Tibial artery (tissue), 4 donors: ENCODE measurements at regions not wholly inside any gene's neighbourhood (a gene's known extent, or its start where the extent isn't known, plus 50 kb on each side); places are given as distances from the start of the nearest gene placed in this dataset.
"Not testable (repeated sequence)": the region's sequence is repeated elsewhere in the genome, so short reads cannot be mapped to it uniquely, and the experiment has no call there.

Experiments used
- DNase-seq, 2 donors: peaks; one replicate each; pipeline ENCODE4 v3.0.0-alpha.2; 2019
- H3K27ac ChIP-seq, 2 donors: fragments of 200-600 bp; sonication (generic) in 1 of 2; 1 replicate in 1 of 2; 2 replicates in 1 of 2; pipeline ENCODE4 v1.5.1; 2018 to 2019; ENCODE audit warnings: mild to moderate bottlenecking in 1 of 2
- H3K27me3 ChIP-seq, 2 donors: fragments of 200-600 bp; sonication (generic) in 1 of 2; one replicate each; pipeline versions ENCODE4 v1.5.1 to v1.6.0; 2016 to 2019
- H3K36me3 ChIP-seq, 3 donors: fragments of 200-600 bp; sonication (generic) in 2 of 3; one replicate each; pipeline ENCODE4 v1.5.1; 2016 to 2019; ENCODE audit warnings: mild to moderate bottlenecking in 2 of 3
- H3K4me1 ChIP-seq, 4 donors: fragments of 200-600 bp; sonication (generic) in 2 of 4; 1 replicate in 3 of 4; 2 replicates in 1 of 4; pipeline ENCODE4 v1.5.1; 2016 to 2019
- H3K4me3 ChIP-seq, 2 donors: fragments of 200-600 bp; sonication (generic) in 1 of 2; 1 replicate in 1 of 2; 2 replicates in 1 of 2; pipeline ENCODE4 v1.5.1; 2018 to 2019; ENCODE audit warnings: mild to moderate bottlenecking in 2 of 2
- H3K9me3 ChIP-seq, 3 donors: fragments of 200-600 bp; sonication (generic) in 1 of 3; one replicate each; pipeline ENCODE4 v1.5.1; 2016 to 2019
- CTCF ChIP-seq, 2 experiments: fragments of 200-600 bp in 1 of 2; fragments of 450-650 bp in 1 of 2; IDR thresholded peaks; one replicate each; pipeline ENCODE4 v1.5.1; 2017 to 2019; ENCODE audit warnings: antibody characterized with exemption in 2 of 2, mild to moderate bottlenecking in 1 of 2, moderate library complexity in 1 of 2
- intact Hi-C: fragments of 100-400 bp; cut with DNase I; formaldehyde crosslinking; loops from one replicate; pipeline ENCODE4 v1.15.0; 2023; ENCODE audit warnings: low total_unique reads

- DNase-seq = no peak
- H3K4me3 ChIP-seq = no peak overlapping the region
- TF ChIP-seq CTCF (IDR thresholded peaks at IDR 0.05) = no peak
- intact Hi-C loops = no loop called here
- peaks cover 0 to 14% (median 9%) of the 10 kb centered on the region in 3 donors for H3K36me3 ChIP-seq
- H3K9me3 ChIP-seq = no peaks in the 10 kb centered on the region
- H3K27ac ChIP-seq = peak overlapping the region; percentile 59 to 66
- H3K27me3 ChIP-seq = no peaks in the 10 kb centered on the region
- H3K4me1 ChIP-seq = peaks cover 5 to 21% (median 10%) of the 10 kb centered on the region in 4 donors
Measured at GRCh38 chr20:19876828-19877460, 118.9 kb downstream of the RIN2 start.

GRCh38 chr20:19879874-19880255 lies 121.8 kb downstream of the RIN2 start:
- H3K9me3 ChIP-seq, DNase-seq, H3K27ac ChIP-seq, H3K4me3 ChIP-seq, H3K27me3 ChIP-seq, H3K36me3 ChIP-seq, intact Hi-C loops: not testable (repeated sequence)
- peaks cover 5 to 21% (median 10%) of the 10 kb centered on the region in 4 donors for H3K4me1 ChIP-seq

DNA sequence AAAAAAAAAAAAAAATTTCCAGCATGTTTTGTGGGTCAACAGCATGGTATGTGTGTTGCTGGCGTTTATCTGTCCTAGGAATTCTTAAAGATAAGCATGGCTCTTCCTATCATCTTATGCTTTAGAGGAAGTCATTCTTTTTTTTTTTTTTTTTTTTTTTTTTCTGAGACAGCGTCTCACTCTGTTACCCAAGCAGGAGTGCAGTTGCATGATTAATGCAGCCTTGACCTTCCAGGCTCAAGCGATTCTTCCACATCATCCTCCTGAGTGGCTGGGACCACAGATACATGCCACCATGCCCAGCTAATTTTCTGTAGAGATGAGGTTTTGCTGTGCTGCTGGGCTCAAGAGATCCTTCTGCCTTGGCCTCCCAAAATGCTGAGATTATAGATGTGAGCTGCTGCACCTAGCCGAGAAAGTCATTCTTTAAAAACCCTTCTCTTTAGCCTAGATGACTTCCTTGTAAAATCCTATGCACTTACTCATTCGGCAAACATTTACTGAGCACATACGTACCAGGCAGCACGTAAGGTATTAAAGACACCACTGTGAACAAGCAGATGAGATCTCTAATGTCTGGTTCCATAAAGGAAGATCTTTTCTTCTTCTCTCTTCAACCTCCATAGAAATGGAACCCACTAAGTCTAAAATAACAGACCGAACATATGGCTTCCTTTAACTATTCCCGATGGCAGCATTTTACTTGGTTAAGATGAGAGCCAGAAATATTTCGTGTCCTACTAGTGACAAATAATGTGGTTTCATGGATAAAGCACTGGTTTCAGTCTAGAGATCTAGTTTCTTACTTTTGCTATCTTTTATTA lies 122.4 kb downstream of the RIN2 start:
- Histone ChIP-seq H3K27ac (no peak overlapping the region), H3K4me1 (peaks cover 4 to 22% (median 8%) of the 10 kb centered on the region in 4 donors), H3K36me3 (no peaks in the 10 kb centered on the region), H3K27me3 (no peaks in the 10 kb centered on the region), H3K9me3 (no peaks in the 10 kb centered on the region), H3K4me3 (no peak overlapping the region)
- no peak for TF ChIP-seq CTCF (IDR thresholded peaks at IDR 0.05)
- intact Hi-C loops = no loop called here
- DNase-seq = no peak

DNA sequence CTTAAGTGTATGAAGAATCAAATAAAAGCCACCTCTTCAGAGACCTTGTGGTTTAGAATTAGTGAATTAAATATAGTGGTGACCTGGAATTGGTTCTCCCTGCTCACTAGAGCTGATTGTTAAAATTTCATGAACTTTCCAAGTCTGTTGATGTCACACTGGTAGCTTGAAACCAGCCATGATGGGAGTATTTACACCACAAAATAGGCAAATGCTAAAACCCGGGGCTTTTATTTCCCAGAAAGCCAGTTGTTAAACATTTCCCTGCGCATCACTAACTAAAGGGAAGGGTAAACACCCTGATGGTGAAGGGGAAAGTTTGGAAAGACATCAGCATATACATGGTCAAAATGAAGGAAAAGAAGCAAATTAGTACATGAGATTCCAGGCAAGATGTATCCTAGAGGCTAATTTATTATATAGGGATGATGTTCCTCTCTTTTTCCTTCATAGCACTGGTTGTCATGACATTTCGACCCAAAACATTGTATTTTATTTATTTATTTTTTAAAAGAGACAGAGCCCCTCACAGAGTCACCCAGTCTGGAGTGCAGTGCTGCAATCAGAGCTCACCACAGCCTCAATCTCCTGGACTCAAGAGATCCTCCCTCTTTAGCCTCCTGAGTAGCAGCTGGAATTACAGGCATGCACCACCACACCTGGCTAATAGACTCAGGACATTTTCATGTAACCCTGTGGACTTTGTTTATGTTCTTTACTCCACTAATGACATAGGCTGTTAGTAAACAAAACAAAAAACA lies 123.2 kb downstream of the RIN2 start:
- Histone ChIP-seq H3K27me3 (no peaks in the 10 kb centered on the region), H3K9me3 (no peaks in the 10 kb centered on the region), H3K27ac (no peak overlapping the region), H3K4me3 (no peak overlapping the region), H3K4me1 (peaks cover 5 to 22% (median 10%) of the 10 kb centered on the region in 4 donors), H3K36me3 (no peaks in the 10 kb centered on the region)
- TF ChIP-seq CTCF (IDR thresholded peaks at IDR 0.05) = no peak
- intact Hi-C loops = no loop called here
- DNase-seq = no peak

DNA sequence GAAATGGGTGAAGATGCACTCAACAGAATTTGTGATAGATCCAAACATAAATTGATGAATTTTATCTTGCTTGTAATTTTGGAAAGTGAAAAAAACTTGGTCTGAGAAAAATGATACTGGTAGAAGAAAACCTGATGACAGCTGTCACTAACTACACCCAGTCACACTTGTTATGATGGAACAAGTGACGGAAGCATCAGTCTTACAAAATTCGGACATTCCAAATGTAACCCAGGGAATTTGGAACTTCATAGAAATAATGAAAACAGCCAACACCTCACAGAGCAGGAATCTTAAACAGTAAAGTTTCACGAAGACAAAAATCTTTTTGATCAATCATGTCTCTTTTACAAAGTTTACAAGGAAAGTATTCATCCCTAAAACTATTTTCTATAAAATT lies 123.9 kb downstream of the RIN2 start:
- no peaks in the 10 kb centered on the region for H3K36me3 ChIP-seq
- H3K27ac ChIP-seq = no peak overlapping the region
- no peak for TF ChIP-seq CTCF (IDR thresholded peaks at IDR 0.05)
- peaks cover 5 to 23% (median 13%) of the 10 kb centered on the region in 4 donors for H3K4me1 ChIP-seq
- intact Hi-C loops = no loop called here
- no peaks in the 10 kb centered on the region for H3K9me3 ChIP-seq
- no peak for DNase-seq
- no peak overlapping the region for H3K4me3 ChIP-seq
- H3K27me3 ChIP-seq = no peaks in the 10 kb centered on the region

DNA sequence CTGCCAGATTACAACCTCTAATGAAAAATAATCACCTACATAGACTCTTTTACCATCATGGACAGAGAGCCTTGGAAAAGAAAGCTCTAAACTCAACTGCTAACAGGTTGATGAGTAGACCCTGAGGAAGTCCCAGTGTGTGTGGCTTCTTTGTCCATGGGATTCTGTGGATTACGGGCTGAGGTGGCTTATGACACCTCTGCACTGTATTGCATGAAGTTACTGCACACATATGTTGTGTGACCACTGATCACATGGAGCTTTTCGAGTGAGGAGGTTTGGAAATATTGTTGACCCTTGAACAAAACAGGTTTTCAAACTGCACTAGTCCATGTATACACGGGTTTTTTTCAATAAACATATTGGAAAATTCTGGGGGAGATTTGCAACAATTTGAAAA lies 124.4 kb downstream of the RIN2 start:
- Histone ChIP-seq H3K4me1 (peaks cover 1 to 23% (median 18%) of the 10 kb centered on the region in 4 donors), H3K9me3 (no peaks in the 10 kb centered on the region), H3K27me3 (no peaks in the 10 kb centered on the region), H3K36me3 (no peaks in the 10 kb centered on the region), H3K4me3 (no peak overlapping the region), H3K27ac (no peak overlapping the region)
- DNase-seq = no peak
- intact Hi-C loops = no loop called here
- TF ChIP-seq CTCF (IDR thresholded peaks at IDR 0.05) = no peak
